Pancreas (tissue), 10 donors: ENCODE measurements at regions not wholly inside any gene's neighbourhood (a gene's known extent, or its start where the extent isn't known, plus 50 kb on each side); places are given as distances from the start of the nearest gene placed in this dataset.

Source experiments
- ATAC-seq, 4 donors: fragments of 200-7000 bp; cut with Tn5 transposase; one replicate each; pipeline versions ENCODE4 v1.8.0 to v1.9.1; 2020; ENCODE audit warnings: mild to moderate bottlenecking in 4 of 4, moderate library complexity in 4 of 4
- DNase-seq, 6 donors: peaks; one replicate each; pipeline ENCODE4 v3.0.0-alpha.2; 2020
- FAIRE-seq: peaks from 2 replicates; lab custom pipeline; 2012; peaks lifted over from hg19 to GRCh38; lab: Jason Lieb, UNC
- H3K27ac ChIP-seq, 4 donors: fragments of 200-600 bp; sonication (generic); 1 replicate in 3 of 4; 2 replicates in 1 of 4; pipeline versions ENCODE4 v1.5.0 to v1.8.0; 2020
- H3K27me3 ChIP-seq, 4 donors: fragments of 200-600 bp; one replicate each; pipeline ENCODE4 v1.8.0; 2021
- H3K36me3 ChIP-seq, 3 donors: fragments of 200-600 bp; sonication (generic) in 1 of 3; one replicate each; pipeline versions ENCODE4 v1.5.0 to v1.8.0; 2020 to 2021
- H3K4me1 ChIP-seq, 3 donors: fragments of 200-600 bp; one replicate each; pipeline ENCODE4 v1.8.0; 2021
- H3K4me3 ChIP-seq, 4 donors: fragments of 200-600 bp; sonication (generic) in 2 of 4; one replicate each; pipeline versions ENCODE4 v1.5.0 to v1.8.0; 2020 to 2021
- H3K9me3 ChIP-seq, 4 donors: fragments of 200-600 bp; one replicate each; pipeline ENCODE4 v1.8.0; 2021
- CTCF ChIP-seq, 4 donors: fragments of 200-600 bp; sonication (generic) in 3 of 4; IDR thresholded peaks; one replicate each; pipeline versions ENCODE4 v1.5.0 to v1.8.0; 2021; ENCODE audit warnings: antibody characterized with exemption in 4 of 4
- WGBS, 2 donors: extraction: QIAGEN DNeasy Blood & Tissue Kit; methylation state at CpG; one replicate each; pipeline ENCODE4 v1.1.7; 2013; 5-methylcytosine and 5-hydroxymethylcytosine counted together
- intact Hi-C, 3 donors: fragments of 100-400 bp; cut with DNase I; formaldehyde crosslinking; loops; one replicate each; pipeline versions ENCODE4 v1.11.1 to v1.14.2; 2022
- donor health status: healthy with polysubstance abuse.
- donor health status: DM: no; HTN: no; CAD: no; lungs with moderate emphysema.
- donor health status: DM: no; HTN: no; CAD: no.
- donor health status: control.
- donor health status: control.
- donor health status: Bipolar disorder and iron deficiency.
- donor health status: DM: yes; HTN: yes; CAD: no.
- donor health status: DM: no; HTN: no; CAD: no.
- donor health status: DM: no; HTN: no; CAD: no.
- donor health status: DM: yes; HTN: yes; CAD: no.

DNA sequence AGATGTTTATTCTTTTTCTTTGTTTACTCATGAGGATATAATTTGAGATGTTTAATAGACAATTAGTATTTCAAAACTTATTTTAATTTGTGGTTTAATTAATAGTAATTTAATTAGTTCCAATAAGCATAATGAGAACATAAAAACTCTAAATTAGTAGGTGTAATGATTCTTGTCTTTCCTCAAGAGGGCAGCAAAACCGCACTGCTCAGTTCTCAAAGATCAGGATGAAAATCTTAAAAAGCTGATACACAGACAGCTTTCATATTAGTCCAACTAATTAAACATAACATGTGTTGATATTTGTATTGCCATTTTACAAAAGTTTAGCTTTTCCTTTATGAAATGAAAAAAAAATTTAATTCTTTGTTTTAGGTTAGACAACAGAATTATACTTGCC is 106.7 kb upstream of the C21orf91 start:
- Histone ChIP-seq H3K9me3 (no peaks in the 10 kb centered on the region), H3K27ac (no peak overlapping the region), H3K4me1 (no peaks in the 10 kb centered on the region), H3K36me3 (no peaks in the 10 kb centered on the region), H3K27me3 (no peaks in the 10 kb centered on the region), H3K4me3 (no peak overlapping the region)
- intact Hi-C loops, result loop anchor here in 1 of 3 donors (10.0 kb wide), 1 partner anchor 241 kb away; no protein-coding TSS in a partner anchor
- WGBS, 2 donors, result 24 to 34% methylated on average over 1 of the region's 1 CpG
- peak in 2 of 4 donors; percentile 58 to 64 for ATAC-seq
- DNase-seq, result no peak
- peak in 2 of 4 donors; percentile 9 to 21 for TF ChIP-seq CTCF (IDR thresholded peaks at IDR 0.05)
- peak; percentile 17 for FAIRE-seq

GRCh38 chr21:17925000-17925610 is 105.9 kb upstream of the C21orf91 start:
- Histone ChIP-seq H3K36me3 (no peaks in the 10 kb centered on the region), H3K27me3 (no peaks in the 10 kb centered on the region), H3K27ac (no peak overlapping the region), H3K4me3 (no peak overlapping the region), H3K9me3 (no peaks in the 10 kb centered on the region), H3K4me1 (no peaks in the 10 kb centered on the region)
- no peak for FAIRE-seq
- intact Hi-C loops, result loop anchor here in 1 of 3 donors (10.0 kb wide), 1 partner anchor 240 kb away; no protein-coding TSS in a partner anchor
- peak; percentile 57 to 88 (median 81) for TF ChIP-seq CTCF (IDR thresholded peaks at IDR 0.05)
- WGBS, 2 donors, result 0 to 1% methylated on average over 3 of the region's 3 CpGs
- peak in 3 of 6 donors; percentile 25 to 60 (median 31) for DNase-seq
- ATAC-seq, result peak; percentile 91 to 96 (median 95)

GRCh38 chr21:17921579-17922530 is 102.7 kb upstream of the C21orf91 start:
- Histone ChIP-seq H3K4me3 (no peak overlapping the region), H3K27me3 (no peaks in the 10 kb centered on the region), H3K9me3 (no peaks in the 10 kb centered on the region), H3K27ac (no peak overlapping the region), H3K36me3 (no peaks in the 10 kb centered on the region), H3K4me1 (no peaks in the 10 kb centered on the region)
- 58 to 60% methylated on average over 2 of the region's 2 CpGs for WGBS, 2 donors
- DNase-seq (peak in 2 of 6 donors; percentile 13 to 50), FAIRE-seq (no peak), ATAC-seq (peak; percentile 65 to 75 (median 74))
- intact Hi-C loops, result loop anchor here in 1 of 3 donors (10.0 kb wide), 1 partner anchor 237 kb away; no protein-coding TSS in a partner anchor
- no peak for TF ChIP-seq CTCF (IDR thresholded peaks at IDR 0.05)

DNA sequence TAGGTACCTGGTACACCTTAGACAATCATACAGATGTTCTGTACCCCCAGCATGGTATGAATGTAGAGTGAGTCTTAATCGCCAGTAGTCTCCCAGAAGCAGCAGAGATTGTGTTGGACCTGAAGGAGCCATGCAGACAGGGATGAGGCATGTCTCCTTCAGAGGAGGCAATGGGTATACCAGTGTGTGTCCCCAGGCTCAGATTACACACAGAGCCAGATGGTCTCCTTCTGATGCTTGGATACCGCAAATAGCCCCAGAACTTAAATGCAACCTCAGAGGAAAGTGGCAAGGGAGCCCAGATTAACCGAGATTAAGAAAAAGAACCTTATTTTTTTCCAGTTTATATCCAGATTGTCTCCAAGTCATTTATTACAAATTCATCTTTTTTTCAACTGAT is 96.8 kb upstream of the C21orf91 start:
- H3K9me3 ChIP-seq, result no peaks in the 10 kb centered on the region
- H3K4me3 ChIP-seq, result no peak overlapping the region
- no peak for DNase-seq
- H3K27me3 ChIP-seq, result no peaks in the 10 kb centered on the region
- no peak overlapping the region for H3K27ac ChIP-seq
- TF ChIP-seq CTCF (IDR thresholded peaks at IDR 0.05), result no peak
- 40 to 63% methylated on average over 3 of the region's 3 CpGs for WGBS, 2 donors
- intact Hi-C loops, result no loop called here
- FAIRE-seq, result no peak
- ATAC-seq, result peak in 1 of 4 donors; percentile 16
- H3K4me1 ChIP-seq, result no peaks in the 10 kb centered on the region
- H3K36me3 ChIP-seq, result no peaks in the 10 kb centered on the region
